ENCODE measurements at regions not wholly inside any gene's neighbourhood (a gene's known extent, or its start where the extent isn't known, plus 50 kb on each side); places are given as distances from the start of the nearest gene placed in this dataset.
A peak's percentile ranks its signal among the peaks of the same experiment; 100 is the strongest.
"Not testable (repeated sequence)": the region's sequence is repeated elsewhere in the genome, so short reads cannot be mapped to it uniquely, and the experiment has no call there.

GRCh38 chr14:22491683-22492621 is 97.1 kb downstream of the DAD1 start:
- no peak for DNase-seq (ENCODE audit: low spot score)

GRCh38 chr14:22491053-22491452 is 98.0 kb downstream of the DAD1 start:
- DNase-seq (ENCODE audit: low spot score), result not testable (repeated sequence)

DNA sequence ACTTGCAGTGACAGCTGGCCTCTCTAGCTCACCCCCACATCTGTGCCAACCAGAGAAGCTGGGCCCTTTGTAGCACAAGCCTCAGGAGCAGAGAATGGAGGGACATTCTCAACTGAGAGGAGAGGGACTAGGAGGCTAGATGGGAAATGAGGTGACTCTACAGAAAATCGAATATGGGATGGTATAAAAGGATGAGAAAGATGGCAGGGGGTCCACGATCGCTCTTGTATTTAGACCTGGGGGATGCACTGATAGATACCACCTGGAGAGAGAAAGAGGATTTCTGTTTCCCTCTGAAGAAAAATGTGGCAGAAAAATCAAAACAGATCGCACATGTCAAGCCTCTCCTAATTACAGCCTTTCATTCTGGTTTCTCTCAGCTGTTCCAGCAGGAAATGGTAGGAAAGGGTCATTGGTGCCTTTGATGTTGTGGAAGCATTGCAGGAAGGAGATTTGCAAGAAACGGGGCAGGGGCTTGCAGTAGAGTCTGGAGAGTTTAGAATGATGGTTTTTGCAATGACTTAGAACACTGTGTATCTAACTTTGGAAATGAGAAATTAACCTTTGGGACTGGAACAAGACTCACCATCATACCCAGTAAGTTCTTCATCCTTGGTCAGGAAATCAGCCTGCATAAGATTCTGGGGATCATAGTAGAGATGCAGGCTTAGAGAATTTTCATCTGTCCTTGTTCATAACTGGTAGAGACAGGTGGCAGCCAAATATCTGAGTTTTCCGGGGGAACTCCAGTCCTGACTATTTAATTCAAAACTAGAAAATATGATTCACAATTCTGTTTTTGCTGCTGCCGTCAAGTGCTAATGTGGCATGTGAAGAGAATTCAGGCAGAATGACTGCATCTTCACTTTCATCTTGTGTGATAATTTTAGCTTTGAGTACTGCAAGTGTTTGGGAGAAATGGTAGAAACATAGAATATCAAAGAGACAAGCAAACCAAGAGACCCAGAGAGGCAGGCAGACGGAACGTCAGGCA is 98.8 kb downstream of the DAD1 start:
- DNase-seq (ENCODE audit: low spot score), result no peak

GRCh38 chr14:22489244-22489545 is 99.8 kb downstream of the DAD1 start:
- no peak for DNase-seq (ENCODE audit: low spot score)

DNA sequence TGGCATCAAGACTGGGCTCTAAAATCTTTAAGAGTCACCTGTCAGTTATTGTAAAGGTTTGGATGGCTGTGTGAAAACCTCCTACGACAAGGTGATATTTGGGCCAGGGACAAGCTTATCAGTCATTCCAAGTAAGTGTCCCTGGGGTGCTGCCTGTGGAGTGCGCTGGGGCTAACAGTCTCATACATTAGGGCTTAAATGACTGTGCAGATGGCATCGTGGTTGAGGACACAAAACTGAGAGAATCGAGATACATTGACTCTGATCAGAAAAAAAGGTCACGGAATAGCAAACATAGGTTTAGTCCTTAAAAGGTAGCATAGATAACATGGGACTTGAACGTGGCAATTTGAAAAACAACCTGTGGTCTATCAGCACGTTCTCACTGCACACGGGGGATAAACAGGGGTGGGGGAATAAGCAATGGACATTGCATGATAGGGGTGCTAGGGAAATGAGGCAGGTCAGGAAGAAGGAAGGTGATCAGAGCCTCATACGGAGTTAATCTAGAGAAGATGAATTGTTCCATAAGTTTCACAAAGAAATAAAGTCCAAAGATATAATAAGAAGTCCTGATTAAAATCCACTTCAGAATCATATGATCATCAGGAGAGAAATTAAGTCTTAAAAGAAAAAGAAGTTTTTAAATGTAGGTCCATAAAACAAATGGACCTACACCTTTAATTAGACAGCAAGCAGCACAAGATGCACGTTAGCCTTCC is 100.3 kb downstream of the DAD1 start:
- no peak for DNase-seq (ENCODE audit: low spot score)

- no peak for DNase-seq (ENCODE audit: low spot score)
Observed at GRCh38 chr14:22487941-22488340, 101.1 kb downstream of the DAD1 start.

DNA sequence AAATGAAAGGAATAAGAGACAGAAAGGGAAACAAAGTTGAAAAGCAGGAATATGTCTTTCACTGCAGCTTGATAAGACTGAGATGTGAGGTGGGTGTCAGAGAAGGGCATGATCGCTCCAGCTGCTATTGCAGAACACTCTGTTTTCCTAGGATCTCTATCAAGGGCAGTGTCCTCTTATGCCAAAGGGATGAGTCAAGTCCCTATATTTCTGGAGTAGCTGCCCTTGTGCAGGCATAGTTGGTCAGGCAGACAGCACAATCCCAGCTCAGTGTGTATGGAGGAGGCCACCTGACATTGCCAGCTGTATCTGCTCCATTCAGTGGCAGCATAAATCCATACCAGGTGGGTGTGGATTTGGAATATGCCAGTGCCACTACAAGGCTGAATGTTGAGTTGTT is 101.6 kb downstream of the DAD1 start:
- no peak for DNase-seq (ENCODE audit: low spot score)

DNA sequence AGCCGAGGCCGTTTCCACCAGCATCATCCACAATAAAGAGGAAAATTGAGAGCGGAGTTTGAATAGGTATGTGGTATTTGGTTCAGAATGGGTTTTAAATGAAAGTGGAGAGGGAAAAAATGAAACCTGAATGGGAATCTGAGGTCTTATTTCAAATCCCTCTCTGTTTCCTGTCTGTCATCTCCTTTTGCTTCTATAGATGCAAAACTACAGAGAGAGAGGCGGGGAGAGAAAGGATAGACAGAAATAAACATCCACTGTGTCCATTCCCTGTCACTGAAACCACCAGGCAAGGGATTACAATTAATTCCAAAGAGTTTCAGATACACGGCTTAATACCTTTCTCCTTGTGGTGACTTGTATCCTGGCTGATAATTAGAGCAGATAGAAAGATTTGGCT is 102.3 kb downstream of the DAD1 start:
- no peak for DNase-seq (ENCODE audit: low spot score)

DNA sequence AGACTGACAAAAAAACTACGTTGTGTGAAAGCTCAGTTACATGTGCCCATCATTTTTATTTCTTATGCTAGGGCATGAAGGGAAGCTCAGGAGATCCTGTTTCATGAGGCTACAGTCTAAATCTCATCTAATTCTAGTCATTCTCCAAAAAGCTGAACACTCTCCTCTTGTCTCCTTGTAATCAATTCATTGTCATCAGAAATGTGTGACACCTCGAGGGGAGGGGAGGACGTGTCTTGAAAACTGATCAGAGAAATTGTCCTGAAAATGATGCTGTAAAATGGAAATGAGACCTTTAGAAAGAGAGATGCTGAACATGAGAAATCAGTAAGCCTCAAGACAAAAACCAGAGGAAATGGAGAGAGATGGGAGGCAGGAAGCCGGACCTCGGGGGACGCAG is 103.4 kb downstream of the DAD1 start:
- DNase-seq (ENCODE audit: low spot score), result no peak

- DNase-seq (ENCODE audit: low spot score), result no peak
Observed at GRCh38 chr14:22485178-22485577, 103.8 kb downstream of the DAD1 start.

DNA sequence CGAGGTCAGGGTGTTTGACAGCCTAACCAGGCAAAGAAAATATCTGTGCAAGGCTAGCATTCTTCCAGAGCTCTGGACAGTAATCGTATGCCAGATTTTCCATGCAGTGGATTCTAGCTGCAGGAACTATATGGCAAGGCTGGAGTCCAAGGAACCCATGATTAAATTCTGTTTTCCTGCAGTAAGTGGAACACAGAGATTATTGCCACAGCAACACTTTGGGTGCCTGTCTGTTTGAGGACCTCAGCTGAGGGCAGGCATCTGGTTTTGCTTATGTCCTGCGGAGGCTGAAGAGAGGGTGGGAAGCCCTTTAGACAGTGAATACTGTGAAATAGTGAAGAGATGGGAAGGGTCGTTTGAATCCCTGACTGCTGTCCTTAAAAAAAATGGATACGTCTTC is 104.4 kb downstream of the DAD1 start:
- no peak for DNase-seq (ENCODE audit: low spot score)

DNA sequence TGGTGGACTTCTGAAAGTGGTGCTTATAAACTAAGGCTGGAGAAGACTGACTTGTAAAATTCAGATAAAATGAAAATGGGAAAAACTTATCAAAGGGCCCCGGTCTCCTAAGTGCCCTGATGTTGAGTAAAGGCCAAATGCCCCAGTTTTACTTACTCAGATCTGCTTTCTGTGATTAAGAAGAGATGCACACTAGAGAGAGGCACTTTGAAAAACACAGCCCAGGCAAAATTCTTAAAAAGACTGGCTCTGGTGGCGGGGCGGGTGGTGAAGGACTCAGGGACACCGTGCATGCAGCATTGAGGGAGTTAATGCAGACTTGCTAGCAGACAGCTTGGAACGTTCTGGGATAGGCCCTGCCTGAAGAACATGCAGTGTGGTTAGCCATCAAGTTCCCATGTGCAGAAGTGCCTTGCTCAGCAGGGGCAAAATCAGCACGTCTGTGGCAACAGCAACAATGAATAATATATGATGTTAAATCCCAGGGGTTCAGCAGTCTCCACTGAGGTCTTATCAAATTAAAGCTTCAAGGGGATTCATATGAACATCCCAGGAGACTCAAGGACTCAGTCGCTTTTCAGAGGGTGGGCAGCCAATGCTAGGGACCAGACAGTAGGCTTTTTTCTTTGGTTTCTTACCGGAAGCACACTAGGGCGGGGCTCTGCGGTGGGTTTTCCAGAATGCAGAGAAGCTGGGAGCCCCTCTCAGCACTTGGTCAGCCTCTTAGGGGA is 105.0 kb downstream of the DAD1 start:
- no peak for DNase-seq (ENCODE audit: low spot score)

- no peak for DNase-seq (ENCODE audit: low spot score)
Observed at GRCh38 chr14:22482782-22483553, 106.1 kb downstream of the DAD1 start.

DNA sequence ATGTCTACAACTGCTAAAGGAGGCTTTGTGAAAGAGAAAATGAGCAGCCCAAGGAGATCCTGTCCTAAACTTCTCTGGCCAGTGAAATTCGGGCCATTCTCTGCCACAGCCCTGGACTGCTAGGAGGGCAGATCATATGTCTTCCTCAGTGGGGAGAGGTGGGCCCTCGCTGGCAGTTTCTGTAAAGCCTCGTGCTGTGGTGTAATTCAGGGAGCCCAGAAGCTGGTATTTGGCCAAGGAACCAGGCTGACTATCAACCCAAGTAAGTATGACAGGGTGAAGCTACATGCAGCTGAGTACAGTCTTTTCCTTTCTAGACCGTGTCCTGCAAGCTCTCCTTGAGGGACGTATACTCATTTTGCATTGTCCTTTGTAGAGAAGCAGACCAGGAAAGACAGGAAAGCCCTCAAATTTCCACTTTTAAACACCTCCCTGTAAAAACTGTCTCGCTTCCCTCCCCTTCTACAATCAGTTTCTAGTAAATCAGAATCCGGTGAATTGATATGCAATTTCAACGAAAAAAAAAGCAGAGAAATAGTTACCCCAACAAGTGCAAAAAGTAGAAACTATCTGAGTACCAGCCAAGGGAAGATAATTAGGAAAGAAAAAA is 106.8 kb downstream of the DAD1 start:
- DNase-seq (ENCODE audit: low spot score), result no peak

DNA sequence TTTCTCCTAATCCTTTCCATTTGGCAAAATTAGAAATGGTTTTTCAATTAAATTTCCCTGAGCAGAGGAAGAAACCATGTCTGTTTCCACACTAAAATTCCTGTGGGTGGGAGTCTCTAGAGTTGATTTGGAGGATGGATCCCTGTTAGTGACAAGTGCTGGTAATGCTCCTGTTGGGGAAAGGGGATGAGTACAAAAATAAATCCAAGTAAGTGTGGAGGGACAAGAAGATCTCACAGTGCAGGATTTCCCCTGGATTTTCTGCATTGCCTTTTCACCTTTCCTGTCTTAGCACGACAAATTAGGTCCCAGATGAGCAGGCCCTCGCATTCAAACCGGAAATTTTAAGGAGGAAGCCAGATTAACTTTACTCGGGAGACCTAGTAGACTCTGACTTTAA is 107.5 kb downstream of the DAD1 start:
- no peak for DNase-seq (ENCODE audit: low spot score)

GRCh38 chr14:22479776-22480464 is 109.1 kb downstream of the DAD1 start:
- no peak for DNase-seq (ENCODE audit: low spot score)

GRCh38 chr14:22479132-22479531 is 109.9 kb downstream of the DAD1 start:
- no peak for DNase-seq (ENCODE audit: low spot score)

DNA sequence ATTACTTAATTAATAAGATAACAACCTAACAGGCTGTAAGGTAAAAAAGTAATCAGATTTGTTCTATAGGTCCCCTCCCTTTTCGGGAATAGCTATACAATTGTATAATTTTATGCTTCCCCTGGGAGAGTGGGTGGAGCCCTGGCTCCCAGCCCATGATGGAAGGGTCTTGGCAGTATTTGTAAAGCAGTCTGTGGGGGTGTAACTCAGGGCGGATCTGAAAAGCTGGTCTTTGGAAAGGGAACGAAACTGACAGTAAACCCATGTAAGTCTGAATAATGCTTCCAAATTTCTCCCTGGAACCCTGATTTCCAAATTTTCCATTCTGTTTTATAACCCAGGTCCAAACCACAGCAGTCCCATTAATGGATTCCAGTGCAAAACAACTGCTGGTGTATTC is 110.4 kb downstream of the DAD1 start:
- DNase-seq (ENCODE audit: low spot score), result peak; percentile 8

DNA sequence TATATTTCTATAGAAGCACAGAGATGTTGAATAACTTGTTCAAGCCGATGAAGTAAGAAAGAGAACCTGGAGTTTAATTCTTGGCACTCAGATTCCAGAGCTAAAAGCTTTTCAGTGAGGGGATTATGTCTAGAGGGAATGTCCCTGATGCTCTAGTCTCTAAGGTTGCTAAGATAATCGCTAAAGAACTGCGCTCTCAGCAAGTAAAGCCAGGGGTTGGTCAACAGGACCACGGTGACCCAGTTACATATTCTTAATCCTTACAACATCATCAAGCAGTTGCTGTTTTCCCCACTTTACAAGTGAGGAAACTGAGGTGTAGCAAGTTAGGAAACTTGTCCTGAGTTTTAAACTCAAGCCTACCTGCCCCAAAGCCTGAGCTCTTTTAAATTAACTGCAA is 110.8 kb downstream of the DAD1 start:
- no peak for DNase-seq (ENCODE audit: low spot score)

Data from COLO829 (cell line).